Keratinocyte (primary cell): ENCODE measurements at regions not wholly inside any gene's neighbourhood (a gene's known extent, or its start where the extent isn't known, plus 50 kb on each side); places are given as distances from the start of the nearest gene placed in this dataset.

ENCODE experiments used
- DNase-seq: peaks from one replicate; pipeline ENCODE4 v3.0.0-alpha.2; 2011; ENCODE audit warnings: low read depth, missing footprints, low spot score
- FAIRE-seq: peaks from 2 replicates; lab custom pipeline; 2011; peaks lifted over from hg19 to GRCh38; lab: Jason Lieb, UNC
- H2AFZ ChIP-seq: 2 replicates; pipeline ENCODE4 v1.6.0; 2012; ENCODE audit warnings: low read length, control low read depth, inconsistent platforms; ENCODE audit not compliant: control insufficient read depth
- H3K27ac ChIP-seq: 2 replicates; pipeline ENCODE4 v1.5.1; 2011; ENCODE audit warnings: low read length; ENCODE audit not compliant: control insufficient read depth, insufficient read depth
- H3K27me3 ChIP-seq: 3 replicates; pipeline ENCODE4 v1.6.0; 2011; ENCODE audit warnings: low read length; ENCODE audit not compliant: control insufficient read depth, insufficient read depth; ENCODE audit errors: extremely low read depth
- H3K36me3 ChIP-seq, 2 experiments: 2 replicates in 1 of 2; 3 replicates in 1 of 2; pipeline ENCODE4 v1.5.1; 2011; ENCODE audit warnings: low read length in 2 of 2, mild to moderate bottlenecking in 1 of 2; ENCODE audit not compliant: control insufficient read depth in 2 of 2, insufficient read depth in 2 of 2; ENCODE audit errors: extremely low read depth in 1 of 2
- H3K4me1 ChIP-seq: 3 replicates; pipeline ENCODE4 v1.5.1; 2011; ENCODE audit warnings: low read length; ENCODE audit not compliant: control insufficient read depth, insufficient read depth; ENCODE audit errors: extremely low read depth
- H3K4me2 ChIP-seq: 3 replicates; pipeline ENCODE4 v1.6.0; 2011; ENCODE audit warnings: low read depth, low read length; ENCODE audit not compliant: control insufficient read depth, insufficient read depth; ENCODE audit errors: extremely low read depth
- H3K4me3 ChIP-seq, 3 experiments: fragments of 200-600 bp in 1 of 3; sonication (generic) in 1 of 3; 2 replicates in 2 of 3; 3 replicates in 1 of 3; pipeline ENCODE4 v1.5.1; 2011 to 2016; ENCODE audit warnings: low read length in 3 of 3, mild to moderate bottlenecking in 3 of 3, control low read depth in 2 of 3, inconsistent platforms in 1 of 3, low read depth in 1 of 3, mixed read lengths in 1 of 3, mixed run types in 1 of 3, moderate library complexity in 1 of 3; ENCODE audit not compliant: control insufficient read depth in 2 of 3, insufficient read depth in 2 of 3; ENCODE audit errors: extremely low read depth in 1 of 3
- H3K79me2 ChIP-seq: 2 replicates; pipeline ENCODE4 v1.6.0; 2012; ENCODE audit warnings: low read length; ENCODE audit not compliant: control insufficient read depth, insufficient read depth
- H3K9ac ChIP-seq: 3 replicates; pipeline ENCODE4 v1.6.0; 2011; ENCODE audit warnings: low read length; ENCODE audit not compliant: control insufficient read depth, insufficient read depth; ENCODE audit errors: extremely low read depth
- H3K9me1 ChIP-seq: 3 replicates; pipeline ENCODE4 v1.6.0; 2011; ENCODE audit warnings: low read length; ENCODE audit not compliant: control insufficient read depth, insufficient read depth; ENCODE audit errors: extremely low read depth
- H3K9me3 ChIP-seq: 2 replicates; pipeline ENCODE4 v1.5.1; 2012; ENCODE audit warnings: low read depth, low read length; ENCODE audit not compliant: control insufficient read depth
- H4K20me1 ChIP-seq: 3 replicates; pipeline ENCODE4 v1.6.0; 2011; ENCODE audit warnings: low read length; ENCODE audit not compliant: control insufficient read depth, insufficient read depth; ENCODE audit errors: extremely low read depth
- CTCF ChIP-seq, 3 experiments: IDR thresholded peaks in 1 of 3; conservative IDR thresholded peaks in 1 of 3; optimal IDR thresholded peaks in 1 of 3; 2 replicates in 2 of 3; 3 replicates in 1 of 3; pipeline versions ENCODE3 to v1.5.1; 2011; ENCODE audit warnings: low read length in 3 of 3, mild to moderate bottlenecking in 3 of 3, moderate library complexity in 2 of 3, control low read depth in 1 of 3, inconsistent platforms in 1 of 3; ENCODE audit not compliant: insufficient read depth in 2 of 3; ENCODE audit errors: extremely low read depth in 1 of 3
- EZH2 ChIP-seq: IDR thresholded peaks from one replicate; pipeline ENCODE4 v1.6.1; 2012; ENCODE audit warnings: inconsistent platforms, mild to moderate bottlenecking, low read length, moderate library complexity
- dilution Hi-C: fragments of 300-500 bp; cut with MboI; formaldehyde crosslinking; loops from one replicate; pipeline ENCODE4 v1.7.0; 2020; ENCODE audit warnings: low sequenced_read_pairs; ENCODE audit not compliant: extremely low pct_ligation_motif_present

- no peaks in the 10 kb centered on the region for H3K27me3 ChIP-seq
- no peaks in the 10 kb centered on the region for H3K9me3 ChIP-seq
- no peak overlapping the region for H3K4me3 ChIP-seq
- H3K4me1 ChIP-seq = peaks cover 38% of the 10 kb centered on the region
- FAIRE-seq (peak; percentile 5), DNase-seq (no peak)
- H3K36me3 ChIP-seq = no peaks in the 10 kb centered on the region
- no peaks in the 10 kb centered on the region for H4K20me1 ChIP-seq
- no peak for TF ChIP-seq CTCF (optimal IDR thresholded peaks at IDR 0.05 in 1 of 3, IDR thresholded peaks at IDR 0.05 in 1 of 3, conservative IDR thresholded peaks at IDR 0.05 in 1 of 3; ENCODE audit: extremely low read depth in 1 of 3, insufficient read depth in 2 of 3, low read length in 3 of 3)
- TF ChIP-seq EZH2 = no peak
- no peak overlapping the region for H3K9ac ChIP-seq
- H3K27ac ChIP-seq = no peak overlapping the region
- H3K79me2 ChIP-seq = no peaks in the 10 kb centered on the region
- H2AFZ ChIP-seq = no peak overlapping the region
- H3K9me1 ChIP-seq = no peaks in the 10 kb centered on the region
- dilution Hi-C loops = no loop called here
- H3K4me2 ChIP-seq = no peak overlapping the region
These were observed 667.3 kb upstream of the CITED2 start for GRCh38 chr6:140041571-140042332.

GRCh38 chr6:140041056-140041455, 666.6 kb upstream of the CITED2 start:
- Histone ChIP-seq H3K9me1 (no peaks in the 10 kb centered on the region), H3K9me3 (no peaks in the 10 kb centered on the region), H3K9ac (no peak overlapping the region), H3K4me3 (no peak overlapping the region), H3K36me3 (no peaks in the 10 kb centered on the region), H3K79me2 (no peaks in the 10 kb centered on the region), H3K27ac (peak overlapping the region; percentile 18), H4K20me1 (no peaks in the 10 kb centered on the region), H3K4me1 (peaks cover 38% of the 10 kb centered on the region), H2AFZ (no peak overlapping the region), H3K27me3 (no peaks in the 10 kb centered on the region), H3K4me2 (peak overlapping the region; percentile 18)
- dilution Hi-C loops = no loop called here
- no peak for TF ChIP-seq CTCF (optimal IDR thresholded peaks at IDR 0.05 in 1 of 3, IDR thresholded peaks at IDR 0.05 in 1 of 3, conservative IDR thresholded peaks at IDR 0.05 in 1 of 3; ENCODE audit: extremely low read depth in 1 of 3, insufficient read depth in 2 of 3, low read length in 3 of 3)
- no peak for TF ChIP-seq EZH2
- no peak for DNase-seq
- FAIRE-seq = peak; percentile 44
